Activated CD4-positive, CD25-positive, alpha-beta regulatory T cell treated with anti-CD3 and anti-CD28 coated beads, Interleukin-2, amount 50 U/mL, for 16 hours (primary cell): ENCODE measurements at regions not wholly inside any gene's neighbourhood (a gene's known extent, or its start where the extent isn't known, plus 50 kb on each side); places are given as distances from the start of the nearest gene placed in this dataset.

Experiments used
- DNase-seq: peaks from one replicate; pipeline ENCODE4 v3.0.0-alpha.2; 2020; ENCODE audit warnings: low read depth, low spot score

- DNase-seq = no peak
Observed at GRCh38 chr4:57426779-57427395, 316.7 kb upstream of the IGFBP7 start.

GRCh38 chr4:57425610-57426009 is 315.4 kb upstream of the IGFBP7 start:
- DNase-seq = no peak

GRCh38 chr4:57424232-57424897 is 314.2 kb upstream of the IGFBP7 start:
- no peak for DNase-seq

- DNase-seq = no peak
Observed at GRCh38 chr4:57418133-57418532, 307.9 kb upstream of the IGFBP7 start.

GRCh38 chr4:57412259-57413054 is 302.3 kb upstream of the IGFBP7 start:
- DNase-seq = no peak

- no peak for DNase-seq
Observed at GRCh38 chr4:57410331-57411052, 300.3 kb upstream of the IGFBP7 start.

- DNase-seq = no peak
Observed at GRCh38 chr4:57405359-57405758, 295.2 kb upstream of the IGFBP7 start.

- no peak for DNase-seq
Observed at GRCh38 chr4:57404483-57404882, 294.3 kb upstream of the IGFBP7 start.

- no peak for DNase-seq
Observed at GRCh38 chr4:57403591-57403990, 293.4 kb upstream of the IGFBP7 start.

GRCh38 chr4:57401586-57401985 is 291.4 kb upstream of the IGFBP7 start:
- DNase-seq = no peak

GRCh38 chr4:57378766-57379165 is 268.6 kb upstream of the IGFBP7 start:
- no peak for DNase-seq

GRCh38 chr4:57374866-57375595 is 264.8 kb upstream of the IGFBP7 start:
- DNase-seq = no peak

GRCh38 chr4:57373991-57374390 is 263.8 kb upstream of the IGFBP7 start:
- no peak for DNase-seq

- DNase-seq = no peak
Observed at GRCh38 chr4:57371671-57372070, 261.5 kb upstream of the IGFBP7 start.

- no peak for DNase-seq
Observed at GRCh38 chr4:57370691-57371090, 260.5 kb upstream of the IGFBP7 start.

GRCh38 chr4:57369446-57369845 is 259.3 kb upstream of the IGFBP7 start:
- DNase-seq = no peak

GRCh38 chr4:57364255-57364654 is 254.1 kb upstream of the IGFBP7 start:
- no peak for DNase-seq

GRCh38 chr4:57363346-57363745 is 253.2 kb upstream of the IGFBP7 start:
- no peak for DNase-seq

GRCh38 chr4:57360681-57361080 is 250.5 kb upstream of the IGFBP7 start:
- DNase-seq = no peak

GRCh38 chr4:57355101-57355665 is 245.0 kb upstream of the IGFBP7 start:
- no peak for DNase-seq

- no peak for DNase-seq
Observed at GRCh38 chr4:57351731-57352130, 241.5 kb upstream of the IGFBP7 start.
